Smooth muscle cell (in vitro differentiated cells): ENCODE measurements at regions not wholly inside any gene's neighbourhood (a gene's known extent, or its start where the extent isn't known, plus 50 kb on each side); places are given as distances from the start of the nearest gene placed in this dataset.

Experiments used
- DNase-seq: peaks from one replicate; lab custom pipeline; 2025; ENCODE audit not compliant: unreplicated experiment; lab: John Stamatoyannopoulos, UW
- H2AFZ ChIP-seq: fragments of 200-600 bp; sonication (generic); 2 replicates; pipeline ENCODE4 v1.6.0; 2016; ENCODE audit warnings: antibody characterized with exemption, low read depth, mild to moderate bottlenecking
- H3F3A ChIP-seq: fragments of 200-600 bp; sonication (generic); 2 replicates; pipeline ENCODE4 v1.6.0; 2017; ENCODE audit warnings: antibody characterized with exemption, low read depth
- H3K27ac ChIP-seq: fragments of 200-600 bp; sonication (generic); 2 replicates; pipeline ENCODE4 v1.5.1; 2016; ENCODE audit warnings: low read depth, mild to moderate bottlenecking
- H3K27me3 ChIP-seq: fragments of 200-600 bp; sonication (generic); 2 replicates; pipeline ENCODE4 v1.6.1; 2016; ENCODE audit warnings: low read depth, mild to moderate bottlenecking
- H3K36me3 ChIP-seq: fragments of 200-600 bp; sonication (generic); 2 replicates; pipeline ENCODE4 v1.5.1; 2016; ENCODE audit warnings: low read depth
- H3K4me1 ChIP-seq: fragments of 200-600 bp; sonication (generic); 2 replicates; pipeline ENCODE4 v1.5.1; 2016; ENCODE audit warnings: low read depth
- H3K4me2 ChIP-seq: fragments of 200-600 bp; sonication (generic); 2 replicates; pipeline ENCODE4 v1.6.0; 2016; ENCODE audit warnings: mild to moderate bottlenecking
- H3K4me3 ChIP-seq: fragments of 200-600 bp; sonication (generic); 2 replicates; pipeline ENCODE4 v1.5.1; 2016; ENCODE audit warnings: mild to moderate bottlenecking
- H3K79me2 ChIP-seq: fragments of 200-600 bp; sonication (generic); 2 replicates; pipeline ENCODE4 v1.6.0; 2016; ENCODE audit warnings: low read depth, mild to moderate bottlenecking
- H3K9ac ChIP-seq: fragments of 200-600 bp; sonication (generic); 2 replicates; pipeline ENCODE4 v1.6.0; 2016; ENCODE audit warnings: low read depth
- H3K9me3 ChIP-seq: fragments of 200-600 bp; sonication (generic); replicated peaks from 2 replicates; pipeline ENCODE4 v1.5.1; 2016; ENCODE audit warnings: low read depth
- H4K20me1 ChIP-seq: fragments of 200-600 bp; sonication (generic); 2 replicates; pipeline ENCODE4 v1.6.0; 2016; ENCODE audit warnings: low read depth
- CTCF ChIP-seq: fragments of 200-600 bp; sonication (generic); IDR thresholded peaks from 2 replicates; pipeline ENCODE4 v1.5.1; 2017; ENCODE audit warnings: borderline replicate concordance, mild to moderate bottlenecking, antibody characterized with exemption; ENCODE audit not compliant: insufficient read depth, poor library complexity, severe bottlenecking
- WGBS: methylation state at CpG from one replicate; pipeline ENCODE4 v1.1.7; 2016; ENCODE audit warnings: low lambda C conversion rate; 5-methylcytosine and 5-hydroxymethylcytosine counted together

GRCh38 chr6:76174722-76175121 lies 102.3 kb upstream of the IMPG1 start:
- H3K4me3 ChIP-seq = no peak overlapping the region
- no peak for TF ChIP-seq CTCF
- H3K4me2 ChIP-seq = no peak overlapping the region
- no peaks in the 10 kb centered on the region for H3K36me3 ChIP-seq
- H2AFZ ChIP-seq = no peak overlapping the region
- no peak for DNase-seq
- no peaks in the 10 kb centered on the region for H3F3A ChIP-seq
- no peaks in the 10 kb centered on the region for H3K79me2 ChIP-seq
- no peaks in the 10 kb centered on the region for H3K9me3 ChIP-seq
- H4K20me1 ChIP-seq = no peaks in the 10 kb centered on the region
- 74% methylated on average over 1 of the region's 1 CpG for WGBS
- H3K9ac ChIP-seq = no peak overlapping the region
- H3K27ac ChIP-seq = no peak overlapping the region
- no peaks in the 10 kb centered on the region for H3K27me3 ChIP-seq
- H3K4me1 ChIP-seq = no peaks in the 10 kb centered on the region

GRCh38 chr6:76166874-76167273 lies 94.4 kb upstream of the IMPG1 start:
- no peaks in the 10 kb centered on the region for H3K9me3 ChIP-seq
- H3K79me2 ChIP-seq = no peaks in the 10 kb centered on the region
- H3F3A ChIP-seq = no peaks in the 10 kb centered on the region
- no peak overlapping the region for H2AFZ ChIP-seq
- no peaks in the 10 kb centered on the region for H3K36me3 ChIP-seq
- H3K27ac ChIP-seq = no peak overlapping the region
- no peak overlapping the region for H3K4me2 ChIP-seq
- no peaks in the 10 kb centered on the region for H3K27me3 ChIP-seq
- no peak for DNase-seq
- H3K9ac ChIP-seq = no peak overlapping the region
- no peak overlapping the region for H3K4me3 ChIP-seq
- H4K20me1 ChIP-seq = no peaks in the 10 kb centered on the region
- no peaks in the 10 kb centered on the region for H3K4me1 ChIP-seq
- TF ChIP-seq CTCF = no peak
- 100% methylated on average over 1 of the region's 1 CpG for WGBS

- TF ChIP-seq CTCF = no peak
- Histone ChIP-seq H3K9me3 (no peaks in the 10 kb centered on the region), H3K4me1 (no peaks in the 10 kb centered on the region), H2AFZ (no peak overlapping the region), H3K27ac (no peak overlapping the region), H3K27me3 (no peaks in the 10 kb centered on the region), H3K79me2 (no peaks in the 10 kb centered on the region), H3K36me3 (no peaks in the 10 kb centered on the region), H3K9ac (no peak overlapping the region), H3F3A (no peaks in the 10 kb centered on the region), H3K4me3 (no peak overlapping the region), H4K20me1 (no peaks in the 10 kb centered on the region), H3K4me2 (no peak overlapping the region)
- 88% methylated on average over 6 of the region's 6 CpGs for WGBS
- DNase-seq = no peak
Observed at GRCh38 chr6:76166297-76166696, 93.8 kb upstream of the IMPG1 start.

- Histone ChIP-seq H3F3A (no peaks in the 10 kb centered on the region), H3K4me1 (no peaks in the 10 kb centered on the region), H3K9ac (no peak overlapping the region), H3K36me3 (no peaks in the 10 kb centered on the region), H4K20me1 (no peaks in the 10 kb centered on the region), H3K27me3 (no peaks in the 10 kb centered on the region), H3K79me2 (no peaks in the 10 kb centered on the region), H2AFZ (no peak overlapping the region), H3K9me3 (no peaks in the 10 kb centered on the region), H3K4me3 (no peak overlapping the region), H3K4me2 (no peak overlapping the region), H3K27ac (no peak overlapping the region)
- no peak for TF ChIP-seq CTCF
- WGBS = 90% methylated on average over 23 of the region's 23 CpGs
- no peak for DNase-seq
Observed at GRCh38 chr6:76165471-76166221, 93.2 kb upstream of the IMPG1 start.
